Loucy (cell line): ENCODE measurements at regions not wholly inside any gene's neighbourhood (a gene's known extent, or its start where the extent isn't known, plus 50 kb on each side); places are given as distances from the start of the nearest gene placed in this dataset.
A peak's percentile ranks its signal among the peaks of the same experiment; 100 is the strongest.

Source experiments
- H2AFZ ChIP-seq: fragments of 200-600 bp; sonication (generic); 2 replicates; pipeline ENCODE4 v1.6.0; 2016; ENCODE audit warnings: antibody characterized with exemption, mild to moderate bottlenecking, low read length, moderate library complexity
- H3F3A ChIP-seq: fragments of 200-600 bp; 2 replicates; pipeline ENCODE4 v1.6.0; 2016; ENCODE audit warnings: antibody characterized with exemption, low read depth, mild to moderate bottlenecking
- H3K27me3 ChIP-seq: fragments of 200-600 bp; sonication (generic); 2 replicates; pipeline ENCODE4 v1.6.1; 2014; ENCODE audit warnings: low read length, mild to moderate bottlenecking; ENCODE audit not compliant: insufficient read depth, poor library complexity, severe bottlenecking
- H3K36me3 ChIP-seq: fragments of 200-600 bp; sonication (generic); 2 replicates; pipeline ENCODE4 v1.6.1; 2016; ENCODE audit warnings: low read length; ENCODE audit not compliant: insufficient read depth
- H3K4me1 ChIP-seq: fragments of 200-600 bp; sonication (generic); 2 replicates; pipeline ENCODE4 v1.5.1; 2014; ENCODE audit warnings: low read length, mild to moderate bottlenecking; ENCODE audit not compliant: insufficient read depth, poor library complexity, severe bottlenecking
- H3K4me2 ChIP-seq: fragments of 200-600 bp; sonication (generic); 2 replicates; pipeline ENCODE4 v1.6.0; 2014; ENCODE audit warnings: antibody characterized with exemption, low read length, low read depth, mild to moderate bottlenecking; ENCODE audit not compliant: poor library complexity, severe bottlenecking
- H3K4me3 ChIP-seq: fragments of 200-600 bp; sonication (generic); 2 replicates; pipeline ENCODE4 v1.5.1; 2014; ENCODE audit warnings: low read length, mild to moderate bottlenecking, mixed read lengths; ENCODE audit not compliant: poor library complexity, severe bottlenecking
- H3K79me2 ChIP-seq: fragments of 200-600 bp; sonication (generic); 2 replicates; pipeline ENCODE4 v1.6.1; 2014; ENCODE audit warnings: low read length; ENCODE audit not compliant: insufficient read depth
- H3K9ac ChIP-seq: fragments of 200-600 bp; sonication (generic); 2 replicates; pipeline ENCODE4 v1.6.0; 2014; ENCODE audit warnings: mild to moderate bottlenecking, low read depth, low read length, moderate library complexity; ENCODE audit not compliant: poor library complexity, severe bottlenecking
- H3K9me2 ChIP-seq: fragments of 200-600 bp; sonication (generic); replicated peaks from 2 replicates; pipeline ENCODE4 v1.6.1; 2016; ENCODE audit warnings: low read depth, low read length, mixed read lengths
- H3K9me3 ChIP-seq: fragments of 200-600 bp; sonication (generic); 2 replicates; pipeline ENCODE4 v1.6.1; 2014; ENCODE audit warnings: mild to moderate bottlenecking, antibody characterized with exemption, low read length, low read depth; ENCODE audit not compliant: insufficient read depth
- H4K20me1 ChIP-seq: fragments of 200-600 bp; sonication (generic); 2 replicates; pipeline ENCODE4 v1.6.0; 2014; ENCODE audit warnings: antibody characterized with exemption, low read length, mild to moderate bottlenecking; ENCODE audit not compliant: insufficient read depth, poor library complexity, severe bottlenecking
- EZH2phosphoT487 ChIP-seq: fragments of 200-600 bp; IDR thresholded peaks from 2 replicates; pipeline ENCODE4 v1.6.1; 2018; ENCODE audit warnings: antibody characterized with exemption, mild to moderate bottlenecking, moderate library complexity, borderline replicate concordance
- TF ChIP-seq, protein P1 (sequence below): fragments of 200-600 bp; sonication (generic); conservative IDR thresholded peaks from 2 replicates; pipeline ENCODE4 v1.5.1; 2014; ENCODE audit warnings: mild to moderate bottlenecking, antibody characterized with exemption, low read length

- H3K79me2 ChIP-seq = no peaks in the 10 kb centered on the region
- no peaks in the 10 kb centered on the region for H4K20me1 ChIP-seq
- no peaks in the 10 kb centered on the region for H3K9me2 ChIP-seq
- H3K4me3 ChIP-seq = no peak overlapping the region
- H3K4me1 ChIP-seq = peaks cover 15% of the 10 kb centered on the region
- H3K9me3 ChIP-seq = no peaks in the 10 kb centered on the region
- H2AFZ ChIP-seq = no peak overlapping the region
- no peak overlapping the region for H3K9ac ChIP-seq
- no peaks in the 10 kb centered on the region for H3F3A ChIP-seq
- no peak for TF ChIP-seq EZH2phosphoT487
- TF ChIP-seq, protein P1, sequence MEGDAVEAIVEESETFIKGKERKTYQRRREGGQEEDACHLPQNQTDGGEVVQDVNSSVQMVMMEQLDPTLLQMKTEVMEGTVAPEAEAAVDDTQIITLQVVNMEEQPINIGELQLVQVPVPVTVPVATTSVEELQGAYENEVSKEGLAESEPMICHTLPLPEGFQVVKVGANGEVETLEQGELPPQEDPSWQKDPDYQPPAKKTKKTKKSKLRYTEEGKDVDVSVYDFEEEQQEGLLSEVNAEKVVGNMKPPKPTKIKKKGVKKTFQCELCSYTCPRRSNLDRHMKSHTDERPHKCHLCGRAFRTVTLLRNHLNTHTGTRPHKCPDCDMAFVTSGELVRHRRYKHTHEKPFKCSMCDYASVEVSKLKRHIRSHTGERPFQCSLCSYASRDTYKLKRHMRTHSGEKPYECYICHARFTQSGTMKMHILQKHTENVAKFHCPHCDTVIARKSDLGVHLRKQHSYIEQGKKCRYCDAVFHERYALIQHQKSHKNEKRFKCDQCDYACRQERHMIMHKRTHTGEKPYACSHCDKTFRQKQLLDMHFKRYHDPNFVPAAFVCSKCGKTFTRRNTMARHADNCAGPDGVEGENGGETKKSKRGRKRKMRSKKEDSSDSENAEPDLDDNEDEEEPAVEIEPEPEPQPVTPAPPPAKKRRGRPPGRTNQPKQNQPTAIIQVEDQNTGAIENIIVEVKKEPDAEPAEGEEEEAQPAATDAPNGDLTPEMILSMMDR = 0 out of 2 replicates have a peak, but pooled peaks have one; percentile 19
- H3K36me3 ChIP-seq = no peaks in the 10 kb centered on the region
- no peaks in the 10 kb centered on the region for H3K27me3 ChIP-seq
- no peak overlapping the region for H3K4me2 ChIP-seq
Observed at GRCh38 chr20:20821484-20822260, 109.2 kb upstream of the RALGAPA2 start.

DNA sequence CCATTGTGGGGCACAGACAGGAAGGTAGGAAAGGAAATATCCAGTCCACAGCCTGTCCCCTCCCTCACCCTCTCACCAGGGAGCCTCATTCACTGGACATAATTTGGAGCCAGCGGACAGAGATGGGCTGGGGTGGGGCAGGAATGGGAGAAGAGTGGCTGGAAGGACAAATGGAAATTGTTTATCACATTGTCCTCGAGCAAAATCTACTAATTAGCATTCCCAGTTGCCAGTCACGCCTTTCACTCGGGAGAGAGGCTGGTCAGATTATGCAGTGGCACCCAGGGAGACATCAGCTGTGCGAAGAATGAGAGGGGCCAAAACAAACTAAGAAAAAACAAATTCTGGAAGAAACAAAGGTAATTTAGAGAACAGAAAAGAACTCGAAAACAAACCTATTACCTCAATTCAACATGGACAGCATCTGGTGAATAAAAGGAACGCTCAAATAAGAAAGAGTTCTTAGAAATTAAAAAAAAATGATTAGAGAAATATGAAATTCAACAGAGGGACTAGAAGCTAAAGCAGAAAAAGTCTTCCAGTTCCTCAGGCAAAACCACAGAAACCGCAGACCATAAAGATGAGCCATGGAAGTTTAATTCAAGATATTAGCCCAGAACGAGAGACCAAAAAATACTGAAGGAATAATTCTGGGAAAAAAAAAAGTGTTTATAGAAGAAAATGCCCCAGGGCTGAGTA is 108.5 kb upstream of the RALGAPA2 start:
- H3K4me2 ChIP-seq = no peak overlapping the region

DNA sequence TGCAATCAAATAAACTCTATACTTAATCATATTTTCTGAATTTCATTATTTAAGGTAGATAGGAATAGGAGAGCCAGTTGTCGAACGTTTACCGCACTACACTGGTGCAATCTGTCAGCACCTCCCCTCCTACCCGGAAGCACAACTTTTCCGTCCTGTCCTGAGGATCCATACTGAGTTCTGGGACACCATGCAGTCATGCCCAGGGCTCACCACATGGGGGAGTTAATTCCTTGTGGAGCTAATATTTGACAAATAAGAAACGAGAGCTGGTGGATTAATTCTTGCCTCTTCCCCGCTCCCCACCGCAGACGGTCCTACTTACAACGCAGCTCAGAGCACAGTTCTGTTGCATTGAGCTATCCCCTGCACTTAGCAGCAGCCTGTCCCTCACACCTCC is 107.7 kb upstream of the RALGAPA2 start:
- Histone ChIP-seq H3K79me2 (no peaks in the 10 kb centered on the region), H3K4me1 (peaks cover 16% of the 10 kb centered on the region), H3K27me3 (no peaks in the 10 kb centered on the region), H3F3A (no peaks in the 10 kb centered on the region), H3K36me3 (no peaks in the 10 kb centered on the region), H3K9ac (no peak overlapping the region), H3K9me3 (no peaks in the 10 kb centered on the region), H3K4me2 (no peak overlapping the region), H2AFZ (no peak overlapping the region), H4K20me1 (no peaks in the 10 kb centered on the region), H3K4me3 (no peak overlapping the region), H3K9me2 (no peaks in the 10 kb centered on the region)
- TF ChIP-seq EZH2phosphoT487 = no peak
- TF ChIP-seq, protein P1 = peak; percentile 62

More for the DNA sequence above, 108.5 kb upstream of the RALGAPA2 start:
- no peak overlapping the region for H2AFZ ChIP-seq
- H4K20me1 ChIP-seq = no peaks in the 10 kb centered on the region
- H3K4me3 ChIP-seq = no peak overlapping the region
- no peaks in the 10 kb centered on the region for H3K9me3 ChIP-seq
- H3K27me3 ChIP-seq = no peaks in the 10 kb centered on the region
- H3K9ac ChIP-seq = no peak overlapping the region
- no peaks in the 10 kb centered on the region for H3K79me2 ChIP-seq
- no peak for TF ChIP-seq EZH2phosphoT487
- TF ChIP-seq, protein P1 = no peak
- H3K4me1 ChIP-seq = peaks cover 16% of the 10 kb centered on the region
- H3K36me3 ChIP-seq = no peaks in the 10 kb centered on the region
- H3F3A ChIP-seq = no peaks in the 10 kb centered on the region
- H3K9me2 ChIP-seq = no peaks in the 10 kb centered on the region
